Karpas-422 (cell line): ENCODE measurements at regions not wholly inside any gene's neighbourhood (a gene's known extent, or its start where the extent isn't known, plus 50 kb on each side); places are given as distances from the start of the nearest gene placed in this dataset.
"Not testable (repeated sequence)": the region's sequence is repeated elsewhere in the genome, so short reads cannot be mapped to it uniquely, and the experiment has no call there.

Experiments
- DNase-seq: peaks from one replicate; pipeline ENCODE4 v3.0.0-alpha.2; 2015
- H2AFZ ChIP-seq: fragments of 200-600 bp; sonication (generic); 2 replicates; pipeline ENCODE4 v1.6.1; 2014; ENCODE audit warnings: antibody characterized with exemption, low read length, mixed read lengths
- H3K27ac ChIP-seq: fragments of 200-600 bp; sonication (generic); 2 replicates; pipeline ENCODE4 v1.5.1; 2014; ENCODE audit warnings: mild to moderate bottlenecking, low read length, moderate library complexity
- H3K27me3 ChIP-seq: fragments of 200-600 bp; sonication (generic); 2 replicates; pipeline ENCODE4 v1.6.1; 2014; ENCODE audit warnings: low read length, mixed read lengths
- H3K36me3 ChIP-seq: fragments of 200-600 bp; sonication (generic); 2 replicates; pipeline ENCODE4 v1.6.1; 2014; ENCODE audit warnings: low read length, mixed read lengths; ENCODE audit not compliant: insufficient read depth
- H3K4me1 ChIP-seq: fragments of 200-600 bp; sonication (generic); 2 replicates; pipeline ENCODE4 v1.6.1; 2014; ENCODE audit warnings: mild to moderate bottlenecking, low read length, mixed read lengths
- H3K4me2 ChIP-seq: fragments of 200-600 bp; sonication (generic); 2 replicates; pipeline ENCODE4 v1.6.1; 2014; ENCODE audit warnings: low read length, low read depth, mild to moderate bottlenecking; ENCODE audit not compliant: poor library complexity, severe bottlenecking
- H3K4me3 ChIP-seq: fragments of 200-600 bp; sonication (generic); 2 replicates; pipeline ENCODE4 v1.5.1; 2014; ENCODE audit warnings: mild to moderate bottlenecking, antibody characterized with exemption, low read length, mixed read lengths
- H3K79me2 ChIP-seq: fragments of 200-600 bp; sonication (generic); 2 replicates; pipeline ENCODE4 v1.6.1; 2014; ENCODE audit warnings: mild to moderate bottlenecking, low read length, mixed read lengths
- H3K9ac ChIP-seq: fragments of 200-600 bp; sonication (generic); 2 replicates; pipeline ENCODE4 v1.6.0; 2014; ENCODE audit warnings: low read length
- H3K9me2 ChIP-seq: fragments of 200-600 bp; sonication (generic), shearing (Covaris generic); replicated peaks from 2 replicates; pipeline ENCODE4 v1.6.0; 2014; ENCODE audit warnings: mild to moderate bottlenecking, low read length, moderate library complexity; ENCODE audit not compliant: insufficient read depth
- H3K9me3 ChIP-seq: fragments of 300-700, 200-600 bp; sonication (generic); 2 replicates; pipeline ENCODE4 v1.6.1; 2014; ENCODE audit warnings: low read length, mixed read lengths
- H4K20me1 ChIP-seq: fragments of 200-600 bp; sonication (generic); 2 replicates; pipeline ENCODE4 v1.6.1; 2014; ENCODE audit warnings: mild to moderate bottlenecking, antibody characterized with exemption, low read length, low read depth; ENCODE audit not compliant: insufficient read depth

DNA sequence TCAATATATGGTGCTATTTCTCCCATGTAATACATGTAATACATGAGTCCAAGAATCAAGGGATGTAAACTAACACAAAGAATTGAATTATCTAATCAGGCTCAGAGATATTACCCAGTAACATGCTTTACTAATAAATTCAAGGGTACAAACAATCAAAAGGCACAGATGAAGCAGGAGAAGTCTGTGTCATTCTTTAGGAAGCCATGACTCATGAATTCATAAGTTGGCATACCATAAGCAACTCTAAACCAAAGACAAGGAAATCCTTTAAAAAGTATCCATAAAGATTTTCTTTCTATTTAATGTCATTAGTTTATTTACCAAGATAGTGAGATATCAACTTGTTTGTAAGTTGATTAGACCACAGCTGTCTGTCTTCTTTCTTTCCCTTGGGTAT, 446.0 kb upstream of the IMPG1 start:
- no peaks in the 10 kb centered on the region for H3K36me3 ChIP-seq
- no peak overlapping the region for H3K4me3 ChIP-seq
- H3K27me3 ChIP-seq = no peaks in the 10 kb centered on the region
- no peak overlapping the region for H3K27ac ChIP-seq
- peaks cover 3% of the 10 kb centered on the region; the same call in 1 of the 2 replicates for H3K9me3 ChIP-seq
- H3K9ac ChIP-seq = no peak overlapping the region
- no peaks in the 10 kb centered on the region for H4K20me1 ChIP-seq
- no peaks in the 10 kb centered on the region for H3K4me1 ChIP-seq
- no peaks in the 10 kb centered on the region for H3K9me2 ChIP-seq
- H3K79me2 ChIP-seq = no peaks in the 10 kb centered on the region
- H2AFZ ChIP-seq = no peak overlapping the region
- H3K4me2 ChIP-seq = no peak overlapping the region
- DNase-seq = no peak

DNA sequence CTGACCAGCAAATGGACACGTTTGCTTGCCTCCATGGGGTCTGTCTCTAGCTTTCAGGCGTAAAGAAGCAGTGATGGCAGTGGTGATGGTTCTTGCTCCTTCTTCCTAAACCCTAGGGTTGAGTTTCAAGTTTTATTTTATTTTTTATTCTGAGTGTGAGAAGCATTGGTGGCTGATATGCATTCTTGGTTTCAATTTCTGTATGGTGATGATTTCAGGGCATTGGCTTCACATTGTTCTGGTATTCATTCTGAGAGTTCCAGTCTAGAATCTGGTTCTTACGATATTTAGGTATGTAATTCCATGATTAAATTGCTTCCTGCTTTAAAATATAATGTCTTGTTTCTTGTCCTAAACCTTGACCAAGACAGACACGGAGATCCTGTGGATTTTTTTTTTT, 444.5 kb upstream of the IMPG1 start:
- Histone ChIP-seq H3K27ac (no peak overlapping the region), H3K9me2 (no peaks in the 10 kb centered on the region), H3K4me2 (no peak overlapping the region), H3K27me3 (no peaks in the 10 kb centered on the region), H3K36me3 (no peaks in the 10 kb centered on the region), H4K20me1 (no peaks in the 10 kb centered on the region), H3K4me1 (no peaks in the 10 kb centered on the region), H3K9me3 (peaks cover 6% of the 10 kb centered on the region; the same call in 1 of the 2 replicates), H2AFZ (no peak overlapping the region), H3K9ac (no peak overlapping the region), H3K4me3 (no peak overlapping the region), H3K79me2 (no peaks in the 10 kb centered on the region)
- DNase-seq = no peak

DNA sequence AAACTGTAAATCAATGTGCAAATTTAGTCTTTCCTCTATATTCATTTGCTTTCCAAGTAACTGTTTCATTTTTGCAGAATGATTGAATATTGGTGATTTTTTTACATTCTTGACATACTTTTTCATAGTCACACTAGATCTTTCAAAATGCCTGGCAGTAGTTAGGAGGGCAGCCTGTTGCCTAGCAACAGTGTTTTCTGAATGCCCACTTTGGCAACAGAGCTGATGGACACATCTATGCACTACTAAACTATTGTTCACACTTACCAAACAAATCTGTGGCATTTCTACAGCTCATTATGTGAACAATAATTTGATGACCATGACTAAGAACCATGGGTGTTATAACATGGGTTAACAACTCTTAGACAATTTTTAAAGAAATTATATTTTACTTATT, 438.0 kb upstream of the IMPG1 start:
- no peaks in the 10 kb centered on the region for H3K4me1 ChIP-seq
- no peak overlapping the region for H3K4me3 ChIP-seq
- no peaks in the 10 kb centered on the region for H3K79me2 ChIP-seq
- no peaks in the 10 kb centered on the region for H3K9me2 ChIP-seq
- no peaks in the 10 kb centered on the region for H3K27me3 ChIP-seq
- no peak overlapping the region for H2AFZ ChIP-seq
- no peak overlapping the region for H3K27ac ChIP-seq
- H4K20me1 ChIP-seq = no peaks in the 10 kb centered on the region
- DNase-seq = no peak
- no peaks in the 10 kb centered on the region for H3K36me3 ChIP-seq
- no peak overlapping the region for H3K9ac ChIP-seq
- no peak overlapping the region for H3K4me2 ChIP-seq
- peaks cover 19% of the 10 kb centered on the region for H3K9me3 ChIP-seq

DNA sequence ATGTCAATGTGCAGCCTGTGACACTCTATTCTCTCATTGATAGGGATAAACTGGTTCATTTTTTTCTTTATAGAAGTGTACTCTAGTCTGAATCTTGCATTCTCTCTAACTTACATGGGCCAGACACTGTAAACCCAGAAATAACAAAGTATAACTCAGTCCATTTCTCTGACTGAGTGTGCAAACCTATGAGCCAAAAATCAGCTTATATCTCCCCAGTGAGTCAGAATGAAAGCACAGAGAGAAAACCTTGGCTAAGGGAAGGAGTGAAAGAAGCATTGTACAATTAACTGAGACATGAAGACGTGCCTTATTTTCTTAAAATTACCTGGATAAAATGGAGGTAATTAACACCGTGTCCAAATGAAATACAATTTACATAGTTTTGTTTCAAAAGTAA, 436.9 kb upstream of the IMPG1 start:
- Histone ChIP-seq H3K27ac (no peak overlapping the region), H3K79me2 (no peaks in the 10 kb centered on the region), H3K4me3 (no peak overlapping the region), H3K9me3 (peaks cover 19% of the 10 kb centered on the region), H2AFZ (no peak overlapping the region), H3K36me3 (no peaks in the 10 kb centered on the region), H3K4me1 (no peaks in the 10 kb centered on the region), H4K20me1 (no peaks in the 10 kb centered on the region), H3K4me2 (no peak overlapping the region), H3K9me2 (no peaks in the 10 kb centered on the region), H3K27me3 (no peaks in the 10 kb centered on the region), H3K9ac (no peak overlapping the region)
- no peak for DNase-seq

DNA sequence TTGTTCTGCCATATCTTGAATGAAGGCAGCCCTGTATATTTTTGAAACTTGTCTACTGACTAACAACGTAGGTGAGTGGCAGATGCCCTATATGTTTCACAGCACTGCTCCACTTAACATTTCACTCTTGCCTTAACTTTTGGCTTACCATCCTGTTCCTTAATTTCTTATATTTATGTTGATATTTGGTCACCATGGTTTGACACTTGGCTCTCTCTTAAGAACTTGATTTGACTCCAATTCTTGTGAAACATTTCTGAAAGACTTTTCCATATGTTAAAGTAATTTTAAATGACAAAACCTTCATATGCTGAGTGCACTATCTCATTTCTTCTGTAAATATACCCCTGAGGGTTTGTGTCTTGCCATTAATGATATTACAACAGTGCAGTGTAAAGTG, 434.3 kb upstream of the IMPG1 start:
- H3K27me3 ChIP-seq = no peaks in the 10 kb centered on the region

DNA sequence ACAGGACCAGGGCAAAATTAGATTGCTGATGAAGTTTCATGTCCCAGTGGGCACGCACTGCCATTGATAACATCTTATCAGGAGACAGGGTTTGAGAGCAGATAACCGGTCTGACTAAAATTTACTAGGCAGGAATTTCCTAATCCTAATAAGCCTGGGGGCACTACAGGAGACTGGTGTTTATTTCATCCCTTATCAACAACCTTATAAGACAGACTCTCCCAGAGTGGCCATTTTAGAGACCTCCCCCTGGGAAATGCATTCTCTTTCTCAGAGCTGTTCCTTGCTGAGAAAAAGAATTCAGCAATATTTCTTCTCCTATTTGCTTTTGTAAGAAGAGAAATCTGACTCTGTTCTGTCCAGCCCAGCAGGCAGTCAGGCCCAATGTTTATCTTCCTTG, 423.4 kb upstream of the IMPG1 start:
- Histone ChIP-seq H3K4me2 (no peak overlapping the region), H3K27ac (no peak overlapping the region), H3K27me3 (no peaks in the 10 kb centered on the region), H3K9me3 (peaks cover 14% of the 10 kb centered on the region; the same call in 1 of the 2 replicates), H3K79me2 (no peaks in the 10 kb centered on the region), H3K9ac (no peak overlapping the region), H3K36me3 (no peaks in the 10 kb centered on the region), H3K9me2 (no peaks in the 10 kb centered on the region), H3K4me3 (no peak overlapping the region), H2AFZ (no peak overlapping the region), H3K4me1 (no peaks in the 10 kb centered on the region), H4K20me1 (no peaks in the 10 kb centered on the region)
- DNase-seq = no peak

More for the DNA sequence above, 434.3 kb upstream of the IMPG1 start:
- Histone ChIP-seq H3K4me1 (no peaks in the 10 kb centered on the region), H3K9me2 (no peaks in the 10 kb centered on the region), H3K27ac (no peak overlapping the region), H3K4me2 (no peak overlapping the region), H3K4me3 (no peak overlapping the region), H2AFZ (no peak overlapping the region), H3K9me3 (peaks cover 16% of the 10 kb centered on the region), H3K9ac (no peak overlapping the region), H4K20me1 (no peaks in the 10 kb centered on the region), H3K79me2 (no peaks in the 10 kb centered on the region), H3K36me3 (no peaks in the 10 kb centered on the region)
- no peak for DNase-seq

DNA sequence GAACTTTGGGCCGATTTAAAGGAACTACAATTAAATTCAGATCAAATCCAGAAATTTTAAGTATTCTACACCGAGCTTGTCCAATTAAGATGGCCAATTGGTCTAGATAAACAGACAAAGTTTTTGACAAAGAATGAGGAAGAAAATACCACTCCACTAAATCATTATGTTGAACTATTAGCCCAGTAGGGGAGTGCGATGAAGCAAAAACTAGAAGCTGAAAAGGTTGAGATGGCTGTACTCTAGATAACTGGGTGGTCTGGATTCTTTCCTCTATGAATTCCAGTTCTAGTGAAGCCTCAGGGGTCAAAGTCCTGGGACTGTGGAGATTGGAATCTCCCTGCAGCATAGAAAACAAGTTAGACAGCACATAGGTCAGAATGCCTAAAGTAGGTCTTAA, 418.9 kb upstream of the IMPG1 start:
- H3K4me3 ChIP-seq, H3K27ac ChIP-seq, H3K9me2 ChIP-seq, H3K36me3 ChIP-seq, H3K9ac ChIP-seq, H3K4me2 ChIP-seq, H4K20me1 ChIP-seq, H3K27me3 ChIP-seq, H3K4me1 ChIP-seq, DNase-seq, H3K9me3 ChIP-seq, H2AFZ ChIP-seq, H3K79me2 ChIP-seq: not testable (repeated sequence)

DNA sequence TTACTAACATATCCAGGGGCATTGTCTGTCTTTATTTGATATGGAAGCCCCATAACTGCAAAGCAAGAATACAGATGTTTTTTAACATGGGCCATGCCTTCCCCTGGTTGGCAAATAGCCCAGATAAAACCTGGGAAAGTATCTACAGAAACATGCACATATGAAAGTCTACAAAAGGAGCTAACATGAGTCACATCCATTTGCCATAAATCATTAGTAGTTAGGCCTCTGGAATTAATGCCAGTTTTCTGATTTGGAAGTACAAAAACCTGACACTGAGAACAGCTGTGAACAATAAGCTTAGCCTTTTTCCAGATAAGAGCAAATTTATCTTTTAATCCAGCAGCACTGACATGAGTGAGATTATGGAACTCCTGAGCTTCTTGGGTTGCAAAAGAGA, 418.0 kb upstream of the IMPG1 start:
- Histone ChIP-seq H3K36me3 (no peaks in the 10 kb centered on the region), H3K9ac (no peak overlapping the region), H3K79me2 (no peaks in the 10 kb centered on the region), H3K4me1 (no peaks in the 10 kb centered on the region), H3K9me2 (no peaks in the 10 kb centered on the region), H3K4me2 (no peak overlapping the region), H3K4me3 (no peak overlapping the region), H4K20me1 (no peaks in the 10 kb centered on the region), H3K9me3 (no peaks in the 10 kb centered on the region), H3K27me3 (no peaks in the 10 kb centered on the region), H3K27ac (no peak overlapping the region), H2AFZ (no peak overlapping the region)
- no peak for DNase-seq

DNA sequence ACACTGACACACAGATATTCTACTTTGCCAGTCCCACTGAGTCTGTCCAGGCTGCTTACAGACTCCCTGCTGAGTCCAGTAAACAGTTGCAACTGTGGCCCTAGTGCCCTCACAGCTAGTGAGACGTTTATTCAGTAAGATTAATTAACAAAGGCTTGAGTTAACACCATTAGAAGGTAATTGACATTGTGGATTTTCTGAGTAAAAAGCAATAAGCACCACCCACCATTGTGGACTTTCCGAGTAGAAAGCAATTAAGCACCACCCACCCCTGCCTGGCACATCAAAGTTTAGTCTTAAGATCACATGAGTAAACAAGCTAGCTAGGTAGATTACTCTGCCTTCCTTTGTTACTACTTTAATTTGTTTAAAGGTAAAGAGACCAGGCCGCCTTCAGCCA, 408.6 kb upstream of the IMPG1 start:
- Histone ChIP-seq H3K9me2 (no peaks in the 10 kb centered on the region), H3K9ac (no peak overlapping the region), H3K27ac (no peak overlapping the region), H3K4me3 (no peak overlapping the region), H3K36me3 (no peaks in the 10 kb centered on the region), H4K20me1 (no peaks in the 10 kb centered on the region), H3K9me3 (peaks cover 31% of the 10 kb centered on the region), H2AFZ (no peak overlapping the region), H3K4me1 (no peaks in the 10 kb centered on the region), H3K27me3 (no peaks in the 10 kb centered on the region), H3K4me2 (no peak overlapping the region), H3K79me2 (no peaks in the 10 kb centered on the region)
- DNase-seq = no peak
